GM19438 (cell line): ENCODE measurements at regions not wholly inside any gene's neighbourhood (a gene's known extent, or its start where the extent isn't known, plus 50 kb on each side); places are given as distances from the start of the nearest gene placed in this dataset.

Source experiments
- ATAC-seq: cut with Tn5 transposase; IDR thresholded peaks from one replicate; pipeline ENCODE4 v1.9.1; 2021; ENCODE audit warnings: low read depth; ENCODE audit not compliant: unreplicated experiment

GRCh38 chr2:167548396-167548795, 660.1 kb downstream of the XIRP2 start:
- ATAC-seq: no peak

GRCh38 chr2:167544602-167545001, 656.3 kb downstream of the XIRP2 start:
- no peak for ATAC-seq

GRCh38 chr2:167543721-167544120, 655.4 kb downstream of the XIRP2 start:
- ATAC-seq: no peak

- no peak for ATAC-seq
Observed at GRCh38 chr2:167537743-167538142, 649.5 kb downstream of the XIRP2 start.

- ATAC-seq: no peak
Observed at GRCh38 chr2:167534443-167534842, 646.2 kb downstream of the XIRP2 start.

- ATAC-seq: no peak
Observed at GRCh38 chr2:167524786-167525185, 636.5 kb downstream of the XIRP2 start.

- no peak for ATAC-seq
Observed at GRCh38 chr2:167510071-167510759, 621.9 kb downstream of the XIRP2 start.

GRCh38 chr2:167509586-167509985, 621.3 kb downstream of the XIRP2 start:
- no peak for ATAC-seq

GRCh38 chr2:167508709-167509108, 620.4 kb downstream of the XIRP2 start:
- ATAC-seq: no peak

GRCh38 chr2:167506395-167506794, 618.1 kb downstream of the XIRP2 start:
- no peak for ATAC-seq

- no peak for ATAC-seq
Observed at GRCh38 chr2:167504695-167505094, 616.4 kb downstream of the XIRP2 start.

GRCh38 chr2:167504061-167504460, 615.8 kb downstream of the XIRP2 start:
- ATAC-seq: no peak

- ATAC-seq: no peak
Observed at GRCh38 chr2:167501618-167502017, 613.3 kb downstream of the XIRP2 start.

- no peak for ATAC-seq
Observed at GRCh38 chr2:167493862-167494261, 605.6 kb downstream of the XIRP2 start.

- no peak for ATAC-seq
Observed at GRCh38 chr2:167492486-167492885, 604.2 kb downstream of the XIRP2 start.

- no peak for ATAC-seq
Observed at GRCh38 chr2:167491788-167492187, 603.5 kb downstream of the XIRP2 start.

- no peak for ATAC-seq
Observed at GRCh38 chr2:167490455-167490854, 602.2 kb downstream of the XIRP2 start.

GRCh38 chr2:167489325-167489724, 601.0 kb downstream of the XIRP2 start:
- ATAC-seq: no peak

- ATAC-seq: no peak
Observed at GRCh38 chr2:167487728-167488127, 599.4 kb downstream of the XIRP2 start.

- ATAC-seq: no peak
Observed at GRCh38 chr2:167484875-167485274, 596.6 kb downstream of the XIRP2 start.

GRCh38 chr2:167480986-167481309, 592.7 kb downstream of the XIRP2 start:
- ATAC-seq: no peak

- no peak for ATAC-seq
Observed at GRCh38 chr2:167480232-167480985, 592.1 kb downstream of the XIRP2 start.
